ENCODE measurements at regions not wholly inside any gene's neighbourhood (a gene's known extent, or its start where the extent isn't known, plus 50 kb on each side); places are given as distances from the start of the nearest gene placed in this dataset.
A peak's percentile ranks its signal among the peaks of the same experiment; 100 is the strongest.

DNA sequence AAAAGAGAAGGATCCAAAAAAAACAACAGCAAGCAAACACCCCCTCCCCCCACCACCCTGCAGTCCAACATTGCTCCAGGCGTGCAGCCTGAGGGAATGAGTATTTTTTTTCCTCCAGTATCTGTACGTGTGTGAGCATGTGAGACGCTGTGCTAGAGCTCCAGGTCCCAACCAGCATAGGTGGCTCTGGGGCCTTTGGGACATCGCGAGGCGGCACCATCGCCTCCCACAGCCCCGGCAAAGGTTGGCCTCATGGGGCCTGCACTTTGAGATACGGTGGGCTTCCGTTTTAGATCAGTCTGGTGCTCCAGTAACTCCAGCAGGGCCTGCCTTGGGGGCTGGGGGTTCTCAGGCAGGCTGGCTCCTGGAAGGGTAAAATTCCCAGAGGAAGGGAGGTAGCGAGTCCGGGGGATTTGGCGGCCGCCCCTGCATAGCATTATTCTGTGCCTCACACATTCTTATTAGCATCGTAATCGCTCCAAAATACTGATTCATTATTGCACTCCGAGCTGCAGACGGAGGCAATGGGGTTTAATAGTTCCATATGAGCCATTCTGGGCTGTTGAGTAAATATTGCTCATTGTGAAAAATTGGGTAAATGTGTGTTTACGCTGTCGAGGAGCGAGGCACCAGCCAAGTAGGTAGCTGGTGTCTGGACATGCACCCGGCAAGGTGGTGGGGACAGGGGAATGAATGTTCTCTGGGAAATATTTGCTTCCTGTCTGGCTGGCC, 143.1 kb upstream of the MYL2 start:
- H3K27ac Mint-ChIP-seq, result peak overlapping the region; percentile 76
- H3K4me3 Mint-ChIP-seq, result no peak overlapping the region

DNA sequence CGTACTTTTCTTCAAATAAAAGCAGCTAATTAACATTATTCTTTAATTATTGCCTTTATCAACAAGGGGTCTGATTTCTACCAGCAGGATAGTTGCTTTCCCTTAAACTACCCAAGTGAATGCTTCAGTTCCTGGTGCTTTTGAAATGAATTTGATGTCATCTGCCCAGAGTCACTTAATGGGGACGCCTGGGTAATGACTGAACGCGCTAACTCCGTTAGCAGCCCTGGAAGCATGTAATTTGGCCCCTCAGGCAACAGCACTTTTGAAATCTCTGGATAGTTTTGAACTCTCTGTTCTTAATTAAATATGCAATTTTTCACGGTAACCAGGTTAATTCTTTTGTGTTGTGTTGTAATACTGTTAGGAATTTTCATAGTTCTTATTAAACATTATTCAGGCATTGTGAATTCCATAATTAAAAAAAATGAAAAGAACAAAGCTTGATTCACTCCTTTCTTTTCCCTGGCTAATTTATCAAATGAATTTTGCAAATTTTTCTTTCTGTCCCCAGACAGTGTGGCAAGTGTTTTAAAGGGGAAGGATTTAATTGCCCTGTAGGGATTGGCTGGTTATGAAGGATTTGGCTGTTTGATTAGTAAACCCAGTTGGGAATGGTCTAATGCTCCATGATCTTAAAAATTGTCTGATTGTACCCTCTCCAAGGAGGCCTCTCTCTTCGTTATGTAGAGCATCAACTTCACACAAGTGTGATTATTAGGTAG, 137.5 kb upstream of the MYL2 start:
- Mint-ChIP-seq H3K4me1 (peaks cover 35% of the 10 kb centered on the region), H3K9me3 (peaks cover 12% of the 10 kb centered on the region), H3K36me3 (no peaks in the 10 kb centered on the region), H3K27ac (peak overlapping the region; percentile 94), H3K4me3 (no peak overlapping the region)
- ATAC-seq (no peak), DNase-seq (ENCODE audit: low spot score in 2 of 2) (no peak)

More for the DNA sequence above, 143.1 kb upstream of the MYL2 start:
- DNase-seq (ENCODE audit: low spot score in 2 of 2), result no peak
- ATAC-seq, result no peak
- H3K36me3 Mint-ChIP-seq, result no peaks in the 10 kb centered on the region
- peaks cover 15% of the 10 kb centered on the region for H3K4me1 Mint-ChIP-seq
- H3K9me3 Mint-ChIP-seq, result no peaks in the 10 kb centered on the region

DNA sequence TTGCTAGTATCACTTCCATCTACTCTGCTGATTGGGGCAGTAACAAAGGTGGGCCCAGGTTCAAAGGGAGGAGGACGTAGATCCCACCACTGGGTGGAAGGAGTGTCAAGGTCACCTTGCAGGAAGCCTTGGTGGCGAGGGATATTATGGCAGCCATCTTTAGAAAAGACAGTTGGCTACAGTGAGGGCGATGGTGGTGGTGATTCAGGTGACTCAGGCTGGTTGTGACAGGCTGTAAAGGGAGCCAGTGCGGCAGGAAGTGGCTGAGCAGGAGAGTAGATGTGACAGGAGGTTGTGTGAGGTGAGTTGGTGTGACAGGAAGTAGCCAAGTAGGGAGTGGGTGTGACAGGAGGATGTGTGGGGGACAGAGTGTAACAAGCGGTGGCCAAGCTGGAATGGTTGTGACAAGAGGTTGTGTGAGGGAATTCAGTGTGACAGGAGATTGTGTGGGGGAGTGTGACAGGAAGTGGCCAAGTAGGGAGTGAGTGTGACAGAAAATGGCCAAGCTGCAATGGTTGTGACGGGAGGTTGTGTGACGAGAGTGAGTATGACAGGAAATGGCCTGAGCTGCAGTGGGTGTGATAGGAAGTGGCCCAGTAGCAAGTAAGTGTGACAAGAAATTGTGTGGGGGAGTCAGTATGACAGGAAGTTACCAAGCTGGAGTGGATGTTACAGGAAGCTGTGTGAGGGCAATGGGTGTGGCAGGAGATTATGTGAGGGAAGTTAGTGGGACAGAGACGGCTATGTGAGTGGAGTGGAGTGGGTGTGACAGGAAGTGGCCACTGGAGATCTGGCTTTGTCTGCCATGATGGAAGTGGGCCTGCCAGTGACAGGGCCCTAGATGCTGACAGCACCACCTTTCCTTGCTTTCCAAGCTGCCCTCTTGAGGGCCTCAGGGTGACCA, 136.5 kb upstream of the MYL2 start:
- Mint-ChIP-seq H3K9me3 (peaks cover 12% of the 10 kb centered on the region), H3K4me3 (peak overlapping the region; percentile 17), H3K36me3 (no peaks in the 10 kb centered on the region), H3K27ac (peak overlapping the region; percentile 94), H3K4me1 (peaks cover 30% of the 10 kb centered on the region)
- ATAC-seq (peak; percentile 95), DNase-seq (ENCODE audit: low spot score in 2 of 2) (peak; percentile 31 to 78)

DNA sequence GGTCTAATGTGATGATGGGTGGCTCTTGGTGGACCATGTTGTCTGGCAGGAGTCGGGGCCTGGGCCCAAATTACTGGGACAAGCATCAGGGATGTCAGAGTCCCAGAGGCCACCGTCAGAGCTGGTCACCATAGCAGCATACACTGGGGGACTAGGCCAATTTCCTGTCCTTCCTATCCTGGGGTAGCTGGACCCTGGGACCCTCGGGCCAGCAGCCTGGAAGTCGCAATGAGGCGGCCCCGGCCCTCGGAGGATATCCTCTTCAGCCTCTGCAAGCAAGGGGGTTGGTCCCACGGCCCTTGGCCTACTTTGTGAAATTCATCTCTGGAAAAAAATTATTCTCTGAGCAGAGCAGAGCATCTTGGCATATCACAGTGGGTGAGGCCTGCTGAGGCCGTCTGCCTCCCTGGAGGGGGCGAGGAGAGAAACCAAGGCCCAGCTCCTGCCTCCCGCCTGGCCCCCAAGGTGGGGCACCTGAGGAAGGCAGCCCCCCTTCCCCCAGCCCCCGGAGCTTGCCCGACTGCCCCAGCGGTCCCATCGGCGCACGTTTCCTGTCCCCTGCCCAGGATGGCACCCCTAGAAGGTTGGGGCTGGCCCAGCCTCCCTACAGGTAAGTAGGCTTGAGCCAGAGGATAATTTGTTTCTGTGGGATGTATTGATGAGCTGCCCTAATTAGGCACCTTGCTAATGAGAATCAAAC, 135.0 kb upstream of the MYL2 start:
- H3K27ac Mint-ChIP-seq, result peak overlapping the region; percentile 94
- peaks cover 12% of the 10 kb centered on the region for H3K9me3 Mint-ChIP-seq
- no peaks in the 10 kb centered on the region for H3K36me3 Mint-ChIP-seq
- H3K4me1 Mint-ChIP-seq, result peaks cover 30% of the 10 kb centered on the region
- DNase-seq (ENCODE audit: low spot score in 2 of 2), result no peak
- no peak for ATAC-seq
- H3K4me3 Mint-ChIP-seq, result no peak overlapping the region

DNA sequence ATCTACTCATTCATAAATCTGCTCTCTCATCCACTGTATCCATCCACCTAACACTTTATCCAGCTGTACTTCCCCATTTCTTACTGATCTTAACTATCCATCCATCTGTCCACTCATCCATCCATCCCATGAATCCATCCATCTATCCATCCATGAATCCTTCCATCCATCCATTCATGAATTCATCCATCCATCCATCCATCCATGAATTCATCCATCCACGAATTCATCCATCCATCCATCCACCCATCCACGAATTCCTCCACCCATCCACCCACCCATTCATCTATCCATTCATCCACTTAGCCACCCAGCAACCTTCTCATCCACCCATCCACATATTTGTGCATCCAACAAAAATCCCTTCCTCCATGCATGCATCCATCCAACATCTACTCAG, 128.6 kb upstream of the MYL2 start:
- no peaks in the 10 kb centered on the region for H3K4me1 Mint-ChIP-seq
- no peak overlapping the region for H3K4me3 Mint-ChIP-seq
- H3K36me3 Mint-ChIP-seq, result no peaks in the 10 kb centered on the region
- DNase-seq (ENCODE audit: low spot score in 2 of 2), result no peak
- no peaks in the 10 kb centered on the region for H3K9me3 Mint-ChIP-seq
- ATAC-seq, result no peak
- no peak overlapping the region for H3K27ac Mint-ChIP-seq

DNA sequence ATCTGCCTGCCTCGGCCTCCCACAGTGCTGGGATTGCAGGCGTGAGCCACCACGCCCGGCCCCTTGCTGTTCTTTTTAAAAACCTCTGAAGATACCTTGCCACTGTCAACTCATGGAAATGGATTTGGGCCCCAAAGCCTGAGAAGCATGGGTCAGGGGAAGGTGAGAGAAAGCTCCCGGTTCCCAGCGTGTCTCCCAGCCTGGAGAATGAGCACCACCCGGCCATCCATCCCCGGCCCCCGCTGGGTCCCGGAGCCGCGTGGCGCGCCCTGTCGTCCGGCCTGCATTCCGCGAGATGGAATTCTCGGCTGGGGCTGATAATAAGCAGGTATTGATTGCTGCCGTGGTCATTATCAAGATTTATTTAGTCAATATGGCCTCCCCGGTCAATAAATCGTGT, 126.5 kb upstream of the MYL2 start:
- Mint-ChIP-seq H3K36me3 (no peaks in the 10 kb centered on the region), H3K9me3 (no peaks in the 10 kb centered on the region), H3K4me3 (no peak overlapping the region), H3K4me1 (no peaks in the 10 kb centered on the region), H3K27ac (no peak overlapping the region)
- no peak for DNase-seq (ENCODE audit: low spot score in 2 of 2)
- ATAC-seq, result no peak

DNA sequence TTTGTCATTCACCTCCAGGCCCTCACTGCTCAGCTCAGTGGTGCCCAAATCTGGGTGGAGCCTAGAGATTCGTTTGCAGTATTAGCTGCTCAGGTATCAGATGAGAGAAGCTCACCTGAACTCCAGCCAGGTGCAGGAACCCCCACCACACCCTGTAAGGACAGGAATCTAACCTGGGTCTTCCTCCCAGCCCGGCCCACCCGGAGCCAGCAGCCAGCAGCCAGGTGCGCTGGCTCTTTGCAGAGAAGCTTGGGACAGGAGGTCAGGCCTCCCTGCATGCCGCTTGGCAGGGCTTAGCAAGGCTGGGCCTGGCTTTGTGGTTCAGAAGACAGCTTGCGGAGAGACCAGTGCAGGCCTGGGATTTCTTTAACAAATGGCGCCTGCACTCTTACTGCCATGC, 125.6 kb upstream of the MYL2 start:
- H3K4me1 Mint-ChIP-seq, result no peaks in the 10 kb centered on the region
- no peak for ATAC-seq

DNA sequence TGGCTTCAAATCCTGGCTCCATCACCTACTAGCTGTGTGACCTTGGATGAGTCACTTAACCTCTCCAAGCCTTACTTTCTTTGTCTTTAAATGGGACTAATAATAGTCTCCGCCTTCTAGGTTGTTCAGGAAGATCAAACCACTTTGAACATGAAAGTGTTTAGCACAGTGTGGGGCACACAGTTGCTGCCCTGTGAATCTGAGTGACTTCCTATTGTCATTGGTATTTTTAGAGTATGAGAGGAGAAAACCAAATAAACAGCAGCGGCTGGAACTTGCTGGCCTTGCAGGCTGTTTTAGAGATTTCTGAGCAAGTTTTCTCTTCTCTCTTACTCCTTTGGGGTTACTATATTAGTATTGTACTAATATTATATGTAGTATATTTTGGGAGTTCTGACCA, 120.7 kb upstream of the MYL2 start:
- H3K4me3 Mint-ChIP-seq, result no peak overlapping the region
- no peak for ATAC-seq
- no peak for DNase-seq (ENCODE audit: low spot score in 2 of 2)
- peaks cover 4% of the 10 kb centered on the region for H3K4me1 Mint-ChIP-seq
- no peaks in the 10 kb centered on the region for H3K9me3 Mint-ChIP-seq
- H3K36me3 Mint-ChIP-seq, result no peaks in the 10 kb centered on the region
- no peak overlapping the region for H3K27ac Mint-ChIP-seq

More for the DNA sequence above, 125.6 kb upstream of the MYL2 start:
- no peak overlapping the region for H3K4me3 Mint-ChIP-seq
- H3K27ac Mint-ChIP-seq, result no peak overlapping the region
- no peaks in the 10 kb centered on the region for H3K9me3 Mint-ChIP-seq
- no peak for DNase-seq (ENCODE audit: low spot score in 2 of 2)
- H3K36me3 Mint-ChIP-seq, result no peaks in the 10 kb centered on the region

DNA sequence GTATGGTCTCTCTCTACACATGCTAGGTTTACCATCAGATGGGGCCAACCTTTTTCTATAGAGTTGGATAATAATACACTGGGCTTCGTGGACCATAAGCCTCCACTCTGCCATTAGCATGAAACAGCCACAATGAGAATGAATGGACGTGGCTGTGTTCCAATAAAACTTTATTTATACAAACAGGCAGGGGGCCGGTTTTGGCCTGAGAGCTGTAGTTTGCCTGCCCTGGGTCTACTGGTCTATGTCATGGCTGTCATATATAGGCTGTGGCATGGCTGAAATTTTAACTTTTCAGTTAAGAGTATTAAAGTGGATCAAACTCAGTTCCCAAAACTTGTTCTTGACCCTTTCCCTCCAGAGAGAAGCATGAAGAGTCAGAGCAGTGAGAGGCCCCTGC, 120.3 kb upstream of the MYL2 start:
- Mint-ChIP-seq H3K27ac (no peak overlapping the region), H3K9me3 (no peaks in the 10 kb centered on the region), H3K36me3 (no peaks in the 10 kb centered on the region), H3K4me1 (peaks cover 8% of the 10 kb centered on the region), H3K4me3 (no peak overlapping the region)
- DNase-seq (ENCODE audit: low spot score in 2 of 2) (no peak), ATAC-seq (no peak)

DNA sequence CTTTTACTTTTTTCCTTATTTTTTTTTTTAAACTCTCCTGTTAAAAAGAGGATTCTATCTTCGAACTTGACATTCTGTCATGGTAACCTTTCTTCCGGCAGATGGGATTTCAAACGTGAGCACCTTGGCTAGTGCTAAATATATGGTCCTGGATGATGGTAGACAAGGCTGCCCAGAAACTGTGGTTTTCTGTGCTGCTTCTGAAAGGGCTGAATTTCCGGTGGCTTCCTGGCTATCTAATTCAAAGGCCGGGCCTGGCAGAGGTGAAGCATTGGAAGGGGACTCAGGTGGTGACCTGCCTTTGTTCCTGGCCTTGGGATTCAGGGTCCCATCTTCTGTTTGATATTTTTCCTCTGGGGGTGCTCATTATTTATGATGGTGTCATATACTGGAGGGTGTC, 118.6 kb upstream of the MYL2 start:
- Mint-ChIP-seq H3K4me1 (peaks cover 18% of the 10 kb centered on the region), H3K4me3 (no peak overlapping the region), H3K9me3 (no peaks in the 10 kb centered on the region), H3K27ac (no peak overlapping the region), H3K36me3 (no peaks in the 10 kb centered on the region)
- ATAC-seq (no peak), DNase-seq (ENCODE audit: low spot score in 2 of 2) (no peak)

DNA sequence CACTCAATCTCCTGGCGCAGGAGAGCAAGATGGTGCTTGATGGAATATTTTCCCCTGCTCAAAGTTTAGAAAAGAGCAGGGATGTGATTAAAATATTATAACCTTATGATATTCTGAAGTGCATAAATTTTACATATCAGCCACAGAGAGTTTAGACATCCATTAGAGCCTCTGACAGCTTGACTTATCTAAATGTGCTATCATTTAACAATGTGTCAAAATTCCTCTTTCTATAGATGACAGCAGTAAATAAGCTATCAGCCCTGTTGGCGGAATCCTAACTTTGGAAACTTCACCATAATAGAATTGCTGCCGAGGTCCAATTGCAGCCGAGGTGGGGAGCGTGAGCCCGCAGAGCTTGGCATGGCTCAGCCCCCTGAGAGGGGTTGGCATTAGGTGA, 117.7 kb upstream of the MYL2 start:
- no peak for DNase-seq (ENCODE audit: low spot score in 2 of 2)
- Mint-ChIP-seq H3K9me3 (no peaks in the 10 kb centered on the region), H3K27ac (no peak overlapping the region), H3K36me3 (no peaks in the 10 kb centered on the region), H3K4me1 (peaks cover 18% of the 10 kb centered on the region), H3K4me3 (no peak overlapping the region)
- no peak for ATAC-seq

DNA sequence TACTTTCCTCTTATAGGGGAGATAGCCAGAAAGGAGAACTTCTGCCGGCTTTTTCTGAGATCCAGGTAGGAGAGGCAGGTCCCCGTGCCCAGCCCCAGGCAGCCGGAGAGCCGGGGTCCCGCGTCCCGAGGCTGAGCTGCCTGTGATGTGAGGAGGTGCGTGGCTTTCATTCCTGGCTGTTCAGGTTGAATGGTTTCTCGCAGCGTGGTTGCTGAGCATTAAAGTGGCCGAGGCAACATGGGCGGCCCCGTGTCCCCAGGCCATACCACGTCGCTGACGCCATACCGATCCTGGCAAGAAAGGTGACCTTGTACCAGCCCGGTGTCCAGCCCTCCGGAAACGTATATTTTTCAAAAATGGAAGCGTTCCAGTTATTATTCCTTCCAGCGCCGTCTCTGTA, 116.7 kb upstream of the MYL2 start:
- Mint-ChIP-seq H3K36me3 (no peaks in the 10 kb centered on the region), H3K4me1 (peaks cover 24% of the 10 kb centered on the region), H3K27ac (no peak overlapping the region), H3K9me3 (no peaks in the 10 kb centered on the region), H3K4me3 (peak overlapping the region; percentile 67)
- ATAC-seq (no peak), DNase-seq (ENCODE audit: low spot score in 2 of 2) (no peak)

DNA sequence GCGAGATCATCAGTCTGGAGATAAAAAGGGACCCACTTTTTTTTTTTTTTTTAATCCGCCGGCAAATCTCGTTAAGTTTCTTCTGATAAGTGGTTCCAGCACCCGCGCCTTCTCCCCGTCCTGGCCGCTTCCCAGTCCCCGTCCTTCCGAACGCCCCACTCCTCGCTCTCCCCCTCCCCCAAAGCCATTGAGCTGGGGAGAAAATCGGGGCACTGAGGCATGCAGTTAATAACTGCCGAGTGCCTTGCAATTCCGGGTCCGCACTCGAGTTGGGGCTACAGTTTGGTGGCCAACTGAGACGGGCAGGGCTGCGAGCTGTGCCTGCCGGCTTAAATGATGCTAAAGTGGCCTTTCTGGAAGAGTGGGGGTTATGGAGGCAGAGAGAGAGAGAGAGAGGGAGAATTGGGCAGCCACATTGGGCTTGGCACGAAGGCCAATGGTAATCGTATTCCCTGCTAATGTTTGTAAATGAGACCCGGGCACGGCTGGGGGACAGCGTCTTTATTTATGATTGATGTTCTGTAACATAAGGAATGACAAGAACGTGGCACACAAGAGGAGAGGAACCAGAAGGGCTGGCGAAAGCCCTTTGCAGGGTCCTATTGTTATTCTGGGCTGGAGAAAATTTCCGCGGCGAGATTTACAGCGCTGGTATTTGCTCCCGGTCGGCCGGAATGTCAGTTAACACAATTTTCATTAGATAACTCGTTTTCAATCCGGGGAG, 115.4 kb upstream of the MYL2 start:
- ATAC-seq (no peak), DNase-seq (ENCODE audit: low spot score in 2 of 2) (no peak)
- Mint-ChIP-seq H3K27ac (no peak overlapping the region), H3K36me3 (no peaks in the 10 kb centered on the region), H3K4me1 (peaks cover 24% of the 10 kb centered on the region), H3K9me3 (no peaks in the 10 kb centered on the region), H3K4me3 (peak overlapping the region; percentile 67)

DNA sequence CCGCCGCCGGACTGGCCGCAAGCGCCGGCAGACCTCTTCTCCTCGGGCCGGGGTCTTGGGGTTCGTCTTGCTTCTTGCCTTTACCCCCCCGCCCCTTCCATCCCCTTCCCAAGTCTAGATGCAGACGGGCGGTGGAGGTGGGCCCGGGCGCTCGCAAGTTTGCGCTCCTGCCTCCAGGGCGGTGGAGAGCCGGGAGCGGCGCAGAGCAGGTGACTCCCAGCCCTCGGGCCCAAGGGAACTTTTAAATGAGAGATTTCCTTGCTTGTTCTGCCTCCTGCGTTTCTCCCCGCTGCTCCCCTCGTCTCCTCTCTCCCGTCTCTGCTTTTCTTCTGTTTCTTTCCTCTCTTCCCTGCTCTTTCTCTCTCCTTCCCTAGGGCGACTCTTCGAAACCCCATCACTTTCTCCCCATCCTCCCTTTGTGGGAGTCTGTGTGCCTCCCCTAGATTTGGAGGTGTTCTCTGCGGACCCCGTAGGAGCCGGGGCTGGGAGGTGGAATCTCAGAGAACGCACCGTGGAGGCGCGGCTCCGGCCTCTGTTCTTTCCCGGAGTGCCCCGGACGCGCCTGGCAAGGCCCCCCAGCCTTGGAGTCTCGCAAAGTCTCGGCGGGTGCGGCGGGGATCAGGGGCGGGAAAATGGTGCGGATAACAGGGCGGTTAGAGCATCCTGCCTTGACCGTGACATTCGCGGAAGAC, 114.7 kb upstream of the MYL2 start:
- DNase-seq (ENCODE audit: low spot score in 2 of 2), result peak in 1 of 2 donors; percentile 51
- no peaks in the 10 kb centered on the region for H3K9me3 Mint-ChIP-seq
- H3K4me3 Mint-ChIP-seq, result peak overlapping the region; percentile 67
- H3K36me3 Mint-ChIP-seq, result no peaks in the 10 kb centered on the region
- H3K27ac Mint-ChIP-seq, result no peak overlapping the region
- H3K4me1 Mint-ChIP-seq, result peaks cover 24% of the 10 kb centered on the region
- ATAC-seq, result no peak
